HEK293 (cell line): ENCODE measurements at regions not wholly inside any gene's neighbourhood (a gene's known extent, or its start where the extent isn't known, plus 50 kb on each side); places are given as distances from the start of the nearest gene placed in this dataset.

Experiments used
- CTCF ChIA-PET: fragments of 350-600 bp; formaldehyde crosslinking; extraction: SDS; loops from one replicate; lab custom pipeline; 2021; ENCODE audit warnings: antibody characterized with exemption; lab: Yijun Ruan, JAX
- POLR2A ChIA-PET: fragments of 300-600 bp; formaldehyde crosslinking; extraction: SDS; loops from one replicate; lab custom pipeline; 2020; ENCODE audit warnings: antibody characterized with exemption, inconsistent platforms; lab: Yijun Ruan, JAX
- H3K27ac ChIP-seq: fragments of 200-500 bp; sonication (Bioruptor generic); 2 replicates; pipeline ENCODE4 v1.5.1; 2014; ENCODE audit warnings: low read depth, low read length, control low read depth, inconsistent platforms; ENCODE audit errors: extremely low read depth
- H3K36me3 ChIP-seq, 2 experiments: fragments of 200-500 bp in 1 of 2; sonication (Bioruptor generic) in 1 of 2; 1 replicate in 1 of 2; 2 replicates in 1 of 2; pipeline ENCODE4 v1.5.1; 2014 to 2017; ENCODE audit warnings: inconsistent platforms in 2 of 2, low read length in 2 of 2; ENCODE audit not compliant: control insufficient read depth in 2 of 2, insufficient read depth in 1 of 2
- H3K4me1 ChIP-seq: fragments of 200-500 bp; sonication (Bioruptor generic); 2 replicates; pipeline ENCODE4 v1.5.1; 2014; ENCODE audit warnings: mild to moderate bottlenecking, low read length, inconsistent platforms; ENCODE audit not compliant: control insufficient read depth, insufficient read depth
- H3K4me3 ChIP-seq: 2 replicates; pipeline ENCODE4 v1.5.1; 2011; ENCODE audit warnings: low read depth, mild to moderate bottlenecking, control low read depth, low read length, moderate library complexity
- H3K9me3 ChIP-seq: fragments of 200-500 bp; sonication (Bioruptor generic); 2 replicates; pipeline ENCODE4 v1.5.1; 2014; ENCODE audit warnings: low read depth, low read length, inconsistent platforms; ENCODE audit not compliant: control insufficient read depth, insufficient read depth
- BCL6B ChIP-seq: fragments of 450-650 bp; formaldehyde crosslinking; IDR thresholded peaks from 2 replicates; pipeline ENCODE4 v1.5.1; 2017; ENCODE audit warnings: missing biosample characterization, missing genetic modification characterization
- KLF9 ChIP-seq: fragments of 450-650 bp; formaldehyde crosslinking; IDR thresholded peaks from 2 replicates; pipeline ENCODE4 v1.5.1; 2016; ENCODE audit warnings: missing biosample characterization, missing genetic modification characterization, low read depth
- TSHZ1 ChIP-seq: fragments of 450-650 bp; formaldehyde crosslinking; IDR thresholded peaks from 2 replicates; pipeline ENCODE4 v1.5.1; 2016; ENCODE audit warnings: missing biosample characterization, missing genetic modification characterization, borderline replicate concordance
- YY2 ChIP-seq: fragments of 450-650 bp; formaldehyde crosslinking; IDR thresholded peaks from 2 replicates; pipeline ENCODE4 v1.5.1; 2016; ENCODE audit warnings: missing biosample characterization, missing genetic modification characterization
- ZFHX2 ChIP-seq: fragments of 450-650 bp; formaldehyde crosslinking; conservative IDR thresholded peaks from 2 replicates; pipeline ENCODE4 v1.5.1; 2016; ENCODE audit warnings: missing biosample characterization, missing genetic modification characterization
- ZFP69B ChIP-seq: fragments of 450-650 bp; formaldehyde crosslinking; IDR thresholded peaks from 2 replicates; pipeline ENCODE4 v1.5.1; 2016; ENCODE audit warnings: missing biosample characterization, missing genetic modification characterization
- ZNF184 ChIP-seq: fragments of 450-650 bp; IDR thresholded peaks from 2 replicates; pipeline ENCODE4 v1.5.1; 2018; ENCODE audit warnings: missing biosample characterization, mild to moderate bottlenecking, missing genetic modification characterization
- ZNF362 ChIP-seq: fragments of 450-650 bp; formaldehyde crosslinking; IDR thresholded peaks from 2 replicates; pipeline ENCODE4 v1.5.1; 2016; ENCODE audit warnings: missing biosample characterization, missing genetic modification characterization
- ZNF510 ChIP-seq: fragments of 450-650 bp; formaldehyde crosslinking; IDR thresholded peaks from 2 replicates; pipeline ENCODE4 v1.5.1; 2018; ENCODE audit warnings: mild to moderate bottlenecking, missing genetic modification characterization, missing biosample characterization; ENCODE audit not compliant: insufficient replicate concordance
- ZNF549 ChIP-seq: fragments of 450-650 bp; IDR thresholded peaks from 2 replicates; pipeline ENCODE4 v1.5.1; 2018; ENCODE audit warnings: missing biosample characterization, missing genetic modification characterization, mild to moderate bottlenecking, inconsistent platforms, moderate library complexity
- ZSCAN30 ChIP-seq: fragments of 450-650 bp; IDR thresholded peaks from 2 replicates; pipeline ENCODE4 v1.5.1; 2018; ENCODE audit warnings: missing biosample characterization, mild to moderate bottlenecking, missing genetic modification characterization, moderate library complexity

GRCh38 chr1:108050158-108050557, 85.2 kb upstream of the VAV3 start:
- no peak overlapping the region for H3K4me3 ChIP-seq
- POLR2A ChIA-PET, result no interaction called here
- H3K27ac ChIP-seq, result no peak overlapping the region
- H3K9me3 ChIP-seq, result no peaks in the 10 kb centered on the region
- no peaks in the 10 kb centered on the region for H3K36me3 ChIP-seq
- CTCF ChIA-PET, result interaction anchor here (1.5 kb wide), 1 partner anchor 9 kb away, joined by 5 read pairs; no protein-coding TSS in a partner anchor
- H3K4me1 ChIP-seq, result peaks cover 6% of the 10 kb centered on the region
- no peak for TF ChIP-seq BCL6B (tag by site-specific recombination)
- TF ChIP-seq KLF9, result no peak
- TF ChIP-seq ZFP69B (tag by site-specific recombination), result no peak
- no peak for TF ChIP-seq YY2 (tag by site-specific recombination)
- no peak for TF ChIP-seq ZNF510 (tag by site-specific recombination)

- 0 out of 2 replicates have a peak, but pooled peaks have one; percentile 11 for TF ChIP-seq ZNF549 (tag by site-specific recombination)
- TF ChIP-seq ZNF184 (tag by site-specific recombination), result no peak
- peak; percentile 55 for TF ChIP-seq ZFHX2 (tag by site-specific recombination)
- TF ChIP-seq, all 188 proteins: peak for 2
- no peak overlapping the region for H3K27ac ChIP-seq
- no peak overlapping the region for H3K4me3 ChIP-seq
- H3K9me3 ChIP-seq, result no peaks in the 10 kb centered on the region
- H3K4me1 ChIP-seq, result peaks cover 8% of the 10 kb centered on the region
- POLR2A ChIA-PET, result no interaction called here
- CTCF ChIA-PET, result interaction anchor here (0.6 to 1.5 kb wide), 3 partner anchors 8 to 16 kb away, joined by 3 to 5 read pairs (median 5); no protein-coding TSS in a partner anchor
- no peaks in the 10 kb centered on the region for H3K36me3 ChIP-seq
These were observed 84.3 kb upstream of the VAV3 start for GRCh38 chr1:108049178-108049819.

GRCh38 chr1:108048301-108049177, 83.6 kb upstream of the VAV3 start:
- H3K27ac ChIP-seq, result no peak overlapping the region
- peaks cover 8% of the 10 kb centered on the region for H3K4me1 ChIP-seq
- H3K4me3 ChIP-seq, result no peak overlapping the region
- no peaks in the 10 kb centered on the region for H3K9me3 ChIP-seq
- H3K36me3 ChIP-seq, result no peaks in the 10 kb centered on the region
- ChIA-PET POLR2A (no interaction called here), CTCF (interaction anchor here (0.6 to 1.3 kb wide), 2 partner anchors 12 to 15 kb away, joined by 3 to 5 read pairs; no protein-coding TSS in a partner anchor)
- TF ChIP-seq TSHZ1 (no peak), ZNF362 (tag by site-specific recombination) (no peak), ZSCAN30 (no peak)
